ENCODE measurements at regions not wholly inside any gene's neighbourhood (a gene's known extent, or its start where the extent isn't known, plus 50 kb on each side); places are given as distances from the start of the nearest gene placed in this dataset.

- TF ChIP-seq POLR2A (IDR thresholded peaks at IDR 0.05; ENCODE audit: low read depth, low read length) (no peak), POLR2AphosphoS5 (IDR thresholded peaks at IDR 0.05; ENCODE audit: low read depth, low read length) (no peak)
Measured at GRCh38 chr1:193593147-193593885, 406.9 kb upstream of the B3GALT2 start.
